ENCODE measurements at regions not wholly inside any gene's neighbourhood (a gene's known extent, or its start where the extent isn't known, plus 50 kb on each side); places are given as distances from the start of the nearest gene placed in this dataset.

DNA sequence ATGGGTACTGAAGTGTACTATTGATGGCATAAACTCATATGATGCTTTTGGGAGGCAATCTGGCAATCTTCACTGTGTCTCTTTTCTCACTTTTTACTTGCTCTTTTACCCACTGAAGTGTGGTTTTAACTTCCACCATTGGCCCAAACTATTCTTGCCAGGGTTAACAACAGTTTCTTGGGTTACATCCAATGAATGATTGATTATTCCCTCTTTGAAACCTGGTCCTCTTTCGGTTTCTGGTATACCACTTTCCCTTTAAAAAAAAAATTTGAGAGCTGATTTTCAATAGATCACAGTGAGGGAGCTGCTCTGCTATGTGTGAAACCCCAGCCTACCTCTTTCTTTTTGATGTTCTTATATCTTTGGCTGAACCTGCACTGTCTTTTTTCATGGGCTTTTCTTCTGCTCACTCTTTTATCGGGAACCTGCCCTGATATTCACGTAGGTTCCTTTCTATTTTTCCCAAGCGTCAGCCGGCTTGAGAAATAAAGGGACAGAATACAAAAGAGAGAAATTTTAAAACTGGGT, 56.1 kb upstream of the OR4E1 start:
- TF ChIP-seq POLR2A (IDR thresholded peaks at IDR 0.05): no peak
- TF ChIP-seq, protein P1, sequence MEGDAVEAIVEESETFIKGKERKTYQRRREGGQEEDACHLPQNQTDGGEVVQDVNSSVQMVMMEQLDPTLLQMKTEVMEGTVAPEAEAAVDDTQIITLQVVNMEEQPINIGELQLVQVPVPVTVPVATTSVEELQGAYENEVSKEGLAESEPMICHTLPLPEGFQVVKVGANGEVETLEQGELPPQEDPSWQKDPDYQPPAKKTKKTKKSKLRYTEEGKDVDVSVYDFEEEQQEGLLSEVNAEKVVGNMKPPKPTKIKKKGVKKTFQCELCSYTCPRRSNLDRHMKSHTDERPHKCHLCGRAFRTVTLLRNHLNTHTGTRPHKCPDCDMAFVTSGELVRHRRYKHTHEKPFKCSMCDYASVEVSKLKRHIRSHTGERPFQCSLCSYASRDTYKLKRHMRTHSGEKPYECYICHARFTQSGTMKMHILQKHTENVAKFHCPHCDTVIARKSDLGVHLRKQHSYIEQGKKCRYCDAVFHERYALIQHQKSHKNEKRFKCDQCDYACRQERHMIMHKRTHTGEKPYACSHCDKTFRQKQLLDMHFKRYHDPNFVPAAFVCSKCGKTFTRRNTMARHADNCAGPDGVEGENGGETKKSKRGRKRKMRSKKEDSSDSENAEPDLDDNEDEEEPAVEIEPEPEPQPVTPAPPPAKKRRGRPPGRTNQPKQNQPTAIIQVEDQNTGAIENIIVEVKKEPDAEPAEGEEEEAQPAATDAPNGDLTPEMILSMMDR (IDR thresholded peaks at IDR 0.05): no peak
